Astrocyte of the cerebellum (primary cell): ENCODE measurements at regions not wholly inside any gene's neighbourhood (a gene's known extent, or its start where the extent isn't known, plus 50 kb on each side); places are given as distances from the start of the nearest gene placed in this dataset.

ENCODE experiments used
- DNase-seq: peaks from one replicate; pipeline ENCODE4 v3.0.0-alpha.2; 2011; ENCODE audit warnings: low read depth
- H3K4me3 ChIP-seq: 2 replicates; pipeline ENCODE4 v1.5.1; 2011; ENCODE audit warnings: mild to moderate bottlenecking, low read depth, low read length, moderate library complexity
- in situ Hi-C: cut with HindIII; loops from 2 replicates; pipeline ENCODE4 v1.10.0; 2017; ENCODE audit warnings: low sequenced_read_pairs
- TF ChIP-seq, protein P1 (sequence below): IDR thresholded peaks from 2 replicates; pipeline ENCODE4 v1.5.1; 2012; ENCODE audit warnings: low read length, low read depth, moderate library complexity, mild to moderate bottlenecking; ENCODE audit errors: missing control alignments

GRCh38 chr10:117783698-117784395, 241.3 kb downstream of the EMX2 start:
- in situ Hi-C loops, result no loop called here
- DNase-seq, result no peak
- TF ChIP-seq, protein P1, sequence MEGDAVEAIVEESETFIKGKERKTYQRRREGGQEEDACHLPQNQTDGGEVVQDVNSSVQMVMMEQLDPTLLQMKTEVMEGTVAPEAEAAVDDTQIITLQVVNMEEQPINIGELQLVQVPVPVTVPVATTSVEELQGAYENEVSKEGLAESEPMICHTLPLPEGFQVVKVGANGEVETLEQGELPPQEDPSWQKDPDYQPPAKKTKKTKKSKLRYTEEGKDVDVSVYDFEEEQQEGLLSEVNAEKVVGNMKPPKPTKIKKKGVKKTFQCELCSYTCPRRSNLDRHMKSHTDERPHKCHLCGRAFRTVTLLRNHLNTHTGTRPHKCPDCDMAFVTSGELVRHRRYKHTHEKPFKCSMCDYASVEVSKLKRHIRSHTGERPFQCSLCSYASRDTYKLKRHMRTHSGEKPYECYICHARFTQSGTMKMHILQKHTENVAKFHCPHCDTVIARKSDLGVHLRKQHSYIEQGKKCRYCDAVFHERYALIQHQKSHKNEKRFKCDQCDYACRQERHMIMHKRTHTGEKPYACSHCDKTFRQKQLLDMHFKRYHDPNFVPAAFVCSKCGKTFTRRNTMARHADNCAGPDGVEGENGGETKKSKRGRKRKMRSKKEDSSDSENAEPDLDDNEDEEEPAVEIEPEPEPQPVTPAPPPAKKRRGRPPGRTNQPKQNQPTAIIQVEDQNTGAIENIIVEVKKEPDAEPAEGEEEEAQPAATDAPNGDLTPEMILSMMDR, result no peak
- no peak overlapping the region for H3K4me3 ChIP-seq

- in situ Hi-C loops, result no loop called here
- no peak overlapping the region for H3K4me3 ChIP-seq
- TF ChIP-seq, protein P1, result no peak
- no peak for DNase-seq
Measured at GRCh38 chr10:117784776-117785175, 242.2 kb downstream of the EMX2 start.

DNA sequence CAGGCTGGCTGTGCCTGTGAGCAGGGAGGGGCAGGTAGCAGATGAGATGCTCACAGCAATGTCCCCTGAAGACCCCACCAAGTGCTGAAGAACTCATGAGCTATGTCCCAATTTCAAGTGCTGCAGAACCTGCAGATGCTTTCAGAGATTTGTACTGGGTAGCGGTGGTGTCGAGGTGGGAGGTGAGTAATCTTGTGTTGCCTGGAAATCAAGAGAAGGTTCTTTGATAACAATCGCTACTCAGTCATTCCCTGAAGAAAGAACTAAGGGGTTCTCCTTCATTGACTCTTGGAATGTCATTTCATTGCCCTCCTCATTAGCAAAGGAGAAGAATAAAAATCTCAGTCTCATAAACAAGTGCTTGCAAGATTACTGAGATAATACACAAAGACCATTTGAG, 246.4 kb downstream of the EMX2 start:
- TF ChIP-seq, protein P1, result no peak
- in situ Hi-C loops, result no loop called here

GRCh38 chr10:117790179-117790578, 247.6 kb downstream of the EMX2 start:
- TF ChIP-seq, protein P1, result no peak
- DNase-seq, result no peak
- in situ Hi-C loops, result no loop called here
- no peak overlapping the region for H3K4me3 ChIP-seq

More for the DNA sequence above, 246.4 kb downstream of the EMX2 start:
- H3K4me3 ChIP-seq, result no peak overlapping the region
- no peak for DNase-seq

DNA sequence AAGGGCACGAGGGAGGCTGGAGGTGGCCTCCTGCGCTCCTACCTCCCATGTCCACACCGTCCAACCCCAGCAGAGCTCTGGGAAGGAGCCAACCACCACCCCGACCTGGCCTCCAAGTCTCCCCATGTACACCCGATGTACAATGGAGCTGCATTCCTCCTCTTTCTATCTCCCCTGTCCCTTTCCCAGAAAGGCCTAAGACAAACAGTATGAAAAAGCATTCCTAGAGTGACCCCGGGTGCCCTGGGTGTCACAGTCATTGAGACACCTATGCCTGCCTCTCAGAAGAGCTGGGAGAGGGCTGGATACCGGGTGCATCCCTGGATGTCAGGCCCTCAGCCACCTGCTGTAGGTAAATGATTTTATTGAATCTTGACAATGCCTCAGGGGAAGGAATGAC, 248.1 kb downstream of the EMX2 start:
- TF ChIP-seq, protein P1, result no peak
- no peak for DNase-seq
- no peak overlapping the region for H3K4me3 ChIP-seq
- in situ Hi-C loops, result no loop called here

GRCh38 chr10:117792214-117792613, 249.7 kb downstream of the EMX2 start:
- in situ Hi-C loops, result no loop called here
- TF ChIP-seq, protein P1, result no peak

More at GRCh38 chr10:117792214-117792613, 249.7 kb downstream of the EMX2 start:
- no peak overlapping the region for H3K4me3 ChIP-seq
- DNase-seq, result no peak
